AG04449 (cell line): ENCODE measurements at regions not wholly inside any gene's neighbourhood (a gene's known extent, or its start where the extent isn't known, plus 50 kb on each side); places are given as distances from the start of the nearest gene placed in this dataset.
A peak's percentile ranks its signal among the peaks of the same experiment; 100 is the strongest.
"Not testable (repeated sequence)": the region's sequence is repeated elsewhere in the genome, so short reads cannot be mapped to it uniquely, and the experiment has no call there.

Experiments used
- CTCF ChIA-PET: fragments of 350-600 bp; formaldehyde crosslinking; extraction: SDS; loops from one replicate; lab custom pipeline; 2021; ENCODE audit warnings: antibody characterized with exemption; lab: Yijun Ruan, JAX
- POLR2A ChIA-PET: fragments of 400-600, 350-600 bp; formaldehyde crosslinking; extraction: SDS; loops from one replicate; lab custom pipeline; 2020; ENCODE audit warnings: antibody characterized with exemption, inconsistent platforms; lab: Yijun Ruan, JAX
- DNase-seq: peaks from one replicate; pipeline ENCODE4 v3.0.0-alpha.2; 2010; ENCODE audit warnings: low read depth, low spot score
- H3K4me3 ChIP-seq: 2 replicates; pipeline ENCODE4 v1.5.1; 2011; ENCODE audit warnings: low read depth, mild to moderate bottlenecking, control low read depth, low read length
- CTCF ChIP-seq: IDR thresholded peaks from one replicate; pipeline ENCODE4 v1.5.1; 2011; ENCODE audit warnings: mild to moderate bottlenecking, moderate library complexity, low read length, control low read depth, inconsistent platforms; ENCODE audit not compliant: insufficient read depth; ENCODE audit errors: missing control alignments

GRCh38 chr12:78560633-78561032 lies 303.9 kb upstream of the SYT1 start:
- TF ChIP-seq CTCF, result no peak
- CTCF ChIA-PET, result no interaction called here
- H3K4me3 ChIP-seq, result no peak overlapping the region
- DNase-seq, result no peak
- POLR2A ChIA-PET, result no interaction called here

GRCh38 chr12:78562368-78563205 lies 302.0 kb upstream of the SYT1 start:
- ChIA-PET CTCF (interaction anchor here (0.9 to 1.6 kb wide), 4 partner anchors 9 to 612 kb away, joined by 3 to 6 read pairs (median 4); no protein-coding TSS in a partner anchor), POLR2A (no interaction called here)
- DNase-seq, result no peak

GRCh38 chr12:78563826-78564225 lies 300.7 kb upstream of the SYT1 start:
- DNase-seq, result no peak
- TF ChIP-seq CTCF, result no peak
- ChIA-PET CTCF (no interaction called here), POLR2A (no interaction called here)
- H3K4me3 ChIP-seq, result no peak overlapping the region

More at GRCh38 chr12:78562368-78563205, 302.0 kb upstream of the SYT1 start:
- TF ChIP-seq CTCF, result peak; percentile 8
- no peak overlapping the region for H3K4me3 ChIP-seq

- no peak for TF ChIP-seq CTCF
- CTCF ChIA-PET, result no interaction called here
- no peak overlapping the region for H3K4me3 ChIP-seq
- DNase-seq, result no peak
- POLR2A ChIA-PET, result no interaction called here
Observed at GRCh38 chr12:78566456-78566855, 298.1 kb upstream of the SYT1 start.

- CTCF ChIA-PET, result no interaction called here
- no peak for TF ChIP-seq CTCF
- DNase-seq, result no peak
- H3K4me3 ChIP-seq, result no peak overlapping the region
- POLR2A ChIA-PET, result no interaction called here
Observed at GRCh38 chr12:78568321-78569020, 296.1 kb upstream of the SYT1 start.

GRCh38 chr12:78571953-78572352 lies 292.6 kb upstream of the SYT1 start:
- TF ChIP-seq CTCF, result no peak
- H3K4me3 ChIP-seq, result no peak overlapping the region
- ChIA-PET CTCF (no interaction called here), POLR2A (no interaction called here)
- no peak for DNase-seq

GRCh38 chr12:78575208-78575607 lies 289.4 kb upstream of the SYT1 start:
- CTCF ChIA-PET, H3K4me3 ChIP-seq, DNase-seq, POLR2A ChIA-PET: not testable (repeated sequence)
